ENCODE measurements at regions not wholly inside any gene's neighbourhood (a gene's known extent, or its start where the extent isn't known, plus 50 kb on each side); places are given as distances from the start of the nearest gene placed in this dataset.

DNA sequence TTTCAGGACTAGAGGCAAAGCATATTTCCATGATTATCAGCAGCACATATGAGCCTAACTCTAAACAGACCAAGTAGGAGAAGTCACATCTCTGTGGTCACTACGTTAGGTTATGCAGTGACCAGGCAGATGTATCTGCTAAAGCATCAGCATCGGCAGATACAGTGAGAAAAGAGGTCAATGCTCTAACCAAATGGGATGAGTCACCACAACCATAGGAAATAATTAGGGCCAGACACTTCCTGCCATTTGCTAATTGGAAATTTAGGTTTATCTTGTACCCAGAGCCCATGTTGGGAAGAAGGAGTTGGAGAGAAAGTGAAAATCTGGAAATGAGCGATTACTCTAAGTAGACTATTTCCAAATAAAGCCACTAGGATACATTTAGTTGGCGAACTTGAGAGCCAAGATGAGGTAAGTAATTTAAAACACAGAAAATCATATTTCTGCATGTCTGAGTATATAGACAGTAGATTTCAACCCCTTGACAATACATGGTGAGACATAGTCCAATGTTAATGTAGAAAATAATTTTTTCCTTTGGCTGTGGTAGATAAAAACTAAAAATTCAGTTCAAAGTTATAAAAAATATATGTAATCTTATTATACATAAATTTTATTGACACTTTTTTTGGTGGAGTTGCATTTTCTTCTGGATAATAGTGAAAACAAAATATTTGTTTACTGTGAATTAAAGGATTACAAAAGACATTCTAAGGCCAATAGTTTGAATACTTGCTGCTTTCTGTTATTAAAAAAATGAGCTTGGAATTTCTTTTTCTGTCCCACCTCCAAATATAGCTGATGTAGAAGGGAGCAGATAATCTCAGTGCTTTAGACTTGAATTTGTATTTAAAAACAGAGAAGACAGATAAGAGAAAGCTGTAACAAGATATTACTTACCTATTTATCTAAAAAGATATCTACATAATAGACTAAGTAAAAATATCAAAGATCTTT lies 104.4 kb upstream of the CSNK1A1L start:
- H3K27me3 ChIP-seq = no peaks in the 10 kb centered on the region
- DNase-seq (no peak), ATAC-seq (no peak)
- no peaks in the 10 kb centered on the region for H3K36me3 ChIP-seq
- TF ChIP-seq, protein P1, sequence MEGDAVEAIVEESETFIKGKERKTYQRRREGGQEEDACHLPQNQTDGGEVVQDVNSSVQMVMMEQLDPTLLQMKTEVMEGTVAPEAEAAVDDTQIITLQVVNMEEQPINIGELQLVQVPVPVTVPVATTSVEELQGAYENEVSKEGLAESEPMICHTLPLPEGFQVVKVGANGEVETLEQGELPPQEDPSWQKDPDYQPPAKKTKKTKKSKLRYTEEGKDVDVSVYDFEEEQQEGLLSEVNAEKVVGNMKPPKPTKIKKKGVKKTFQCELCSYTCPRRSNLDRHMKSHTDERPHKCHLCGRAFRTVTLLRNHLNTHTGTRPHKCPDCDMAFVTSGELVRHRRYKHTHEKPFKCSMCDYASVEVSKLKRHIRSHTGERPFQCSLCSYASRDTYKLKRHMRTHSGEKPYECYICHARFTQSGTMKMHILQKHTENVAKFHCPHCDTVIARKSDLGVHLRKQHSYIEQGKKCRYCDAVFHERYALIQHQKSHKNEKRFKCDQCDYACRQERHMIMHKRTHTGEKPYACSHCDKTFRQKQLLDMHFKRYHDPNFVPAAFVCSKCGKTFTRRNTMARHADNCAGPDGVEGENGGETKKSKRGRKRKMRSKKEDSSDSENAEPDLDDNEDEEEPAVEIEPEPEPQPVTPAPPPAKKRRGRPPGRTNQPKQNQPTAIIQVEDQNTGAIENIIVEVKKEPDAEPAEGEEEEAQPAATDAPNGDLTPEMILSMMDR (IDR thresholded peaks at IDR 0.05) = no peak
- no peak for TF ChIP-seq POLR2A (IDR thresholded peaks at IDR 0.05)
- intact Hi-C loops (cut with DNase I) = no loop called here
- no peak overlapping the region for H3K27ac ChIP-seq
- no peaks in the 10 kb centered on the region for H3K4me1 ChIP-seq
- H3K9me3 ChIP-seq = no peaks in the 10 kb centered on the region
- 38% methylated on average over 4 of the region's 4 CpGs for WGBS (ENCODE audit: insufficient coverage, low coverage, low lambda C conversion rate, missing lambda C conversion rate)
- H3K4me3 ChIP-seq = no peak overlapping the region

DNA sequence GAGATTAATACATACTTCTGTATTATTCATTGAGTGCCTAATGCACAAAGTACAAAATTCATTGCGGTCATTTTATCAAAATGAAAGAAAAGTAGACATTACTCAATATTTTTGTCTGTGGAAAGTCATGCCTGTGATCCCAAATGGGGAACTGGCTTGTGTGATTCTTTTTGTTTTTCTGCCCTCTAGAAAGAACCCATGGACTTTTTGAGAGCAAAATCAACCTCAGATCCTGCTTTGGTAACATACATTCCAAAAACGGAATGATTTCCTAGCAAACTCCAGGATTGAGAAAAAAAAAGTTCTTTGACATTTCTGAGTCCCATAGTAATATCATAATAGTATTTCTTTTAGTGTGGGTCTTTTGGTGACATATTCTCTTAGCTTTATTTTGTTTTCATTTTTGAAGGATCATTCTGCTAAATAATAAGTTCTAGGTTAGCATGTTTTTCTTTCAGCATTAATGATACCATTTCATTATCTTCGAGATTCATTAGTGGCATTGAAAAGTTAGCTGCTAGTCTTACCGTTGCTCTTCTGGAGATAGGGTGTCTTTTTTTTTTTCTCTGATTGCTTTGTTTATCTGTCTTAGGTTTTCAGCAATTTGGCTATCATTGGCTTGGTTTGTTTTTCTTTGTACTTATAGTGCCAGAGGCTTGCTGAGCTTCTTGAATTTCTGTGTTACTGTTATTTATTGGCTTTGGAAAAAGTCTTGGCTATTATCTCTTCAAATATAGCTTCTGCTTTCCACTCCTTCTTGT lies 102.4 kb upstream of the CSNK1A1L start:
- intact Hi-C loops (cut with DNase I) = no loop called here
- no peak for DNase-seq
- 41% methylated on average over 4 of the region's 4 CpGs for WGBS (ENCODE audit: insufficient coverage, low coverage, low lambda C conversion rate, missing lambda C conversion rate)

DNA sequence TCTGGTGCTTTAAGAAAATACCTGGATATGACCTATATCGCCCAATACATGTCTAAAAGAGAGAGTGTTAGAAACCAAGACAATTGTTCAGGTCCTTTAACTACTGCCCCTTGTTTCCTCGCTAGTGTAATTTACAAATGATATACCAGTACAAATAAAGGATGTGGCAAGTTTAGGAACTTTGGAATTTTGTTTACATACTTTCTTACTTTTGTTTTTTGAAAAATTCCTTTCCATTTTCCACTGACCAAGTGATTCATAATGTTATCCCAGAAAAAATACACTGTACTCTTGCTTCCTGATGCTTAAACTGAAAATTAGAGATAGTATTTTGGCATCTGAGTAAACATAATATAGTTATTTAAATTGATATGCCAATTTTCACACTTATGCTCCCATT lies 96.8 kb upstream of the CSNK1A1L start:
- ATAC-seq (no peak), DNase-seq (no peak)
- no peaks in the 10 kb centered on the region for H3K4me1 ChIP-seq
- no peaks in the 10 kb centered on the region for H3K27me3 ChIP-seq
- H3K36me3 ChIP-seq = no peaks in the 10 kb centered on the region
- TF ChIP-seq, protein P1 (IDR thresholded peaks at IDR 0.05) = no peak
- TF ChIP-seq POLR2A (IDR thresholded peaks at IDR 0.05) = no peak
- no peak overlapping the region for H3K4me3 ChIP-seq
- no peak overlapping the region for H3K27ac ChIP-seq
- WGBS (ENCODE audit: insufficient coverage, low coverage, low lambda C conversion rate, missing lambda C conversion rate) = 54% methylated on average over 2 of the region's 2 CpGs
- intact Hi-C loops (cut with DNase I) = no loop called here
- H3K9me3 ChIP-seq = no peaks in the 10 kb centered on the region

More for the DNA sequence above, 102.4 kb upstream of the CSNK1A1L start:
- Histone ChIP-seq H3K36me3 (no peaks in the 10 kb centered on the region), H3K27me3 (no peaks in the 10 kb centered on the region), H3K9me3 (no peaks in the 10 kb centered on the region), H3K27ac (no peak overlapping the region), H3K4me3 (no peak overlapping the region), H3K4me1 (no peaks in the 10 kb centered on the region)
- no peak for TF ChIP-seq POLR2A (IDR thresholded peaks at IDR 0.05)
- TF ChIP-seq, protein P1 (IDR thresholded peaks at IDR 0.05) = no peak
- ATAC-seq = no peak

DNA sequence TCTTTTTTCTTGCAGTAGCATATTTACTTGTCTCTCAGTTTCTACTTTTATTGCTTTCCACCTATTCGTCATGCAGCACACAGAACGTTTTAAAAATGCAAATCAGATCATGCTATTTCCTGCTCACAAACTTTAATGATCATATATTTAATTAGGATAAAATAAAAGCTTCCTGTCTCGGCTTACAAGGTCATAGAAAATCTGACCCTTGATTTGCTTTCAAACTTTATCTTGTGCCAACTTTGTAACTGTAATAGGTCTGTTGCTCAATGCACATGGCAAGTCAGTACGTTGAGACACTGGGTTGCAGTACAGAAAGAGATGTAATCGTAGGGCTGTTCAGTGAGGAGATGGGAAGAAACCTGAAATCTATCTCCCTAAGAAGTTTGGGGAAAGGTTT lies 95.6 kb upstream of the CSNK1A1L start:
- DNase-seq = no peak
- WGBS (ENCODE audit: insufficient coverage, low coverage, low lambda C conversion rate, missing lambda C conversion rate) = 17% methylated on average over 5 of the region's 5 CpGs
- Histone ChIP-seq H3K27me3 (no peaks in the 10 kb centered on the region), H3K9me3 (no peaks in the 10 kb centered on the region), H3K36me3 (no peaks in the 10 kb centered on the region), H3K27ac (no peak overlapping the region), H3K4me3 (no peak overlapping the region), H3K4me1 (no peaks in the 10 kb centered on the region)
- no peak for ATAC-seq
- TF ChIP-seq, protein P1 (IDR thresholded peaks at IDR 0.05) = no peak
- no peak for TF ChIP-seq POLR2A (IDR thresholded peaks at IDR 0.05)
- intact Hi-C loops (cut with DNase I) = no loop called here

Measured in right lobe of liver (tissue), 6 donors.